ENCODE measurements at regions not wholly inside any gene's neighbourhood (a gene's known extent, or its start where the extent isn't known, plus 50 kb on each side); places are given as distances from the start of the nearest gene placed in this dataset.
"Not testable (repeated sequence)": the region's sequence is repeated elsewhere in the genome, so short reads cannot be mapped to it uniquely, and the experiment has no call there.

DNA sequence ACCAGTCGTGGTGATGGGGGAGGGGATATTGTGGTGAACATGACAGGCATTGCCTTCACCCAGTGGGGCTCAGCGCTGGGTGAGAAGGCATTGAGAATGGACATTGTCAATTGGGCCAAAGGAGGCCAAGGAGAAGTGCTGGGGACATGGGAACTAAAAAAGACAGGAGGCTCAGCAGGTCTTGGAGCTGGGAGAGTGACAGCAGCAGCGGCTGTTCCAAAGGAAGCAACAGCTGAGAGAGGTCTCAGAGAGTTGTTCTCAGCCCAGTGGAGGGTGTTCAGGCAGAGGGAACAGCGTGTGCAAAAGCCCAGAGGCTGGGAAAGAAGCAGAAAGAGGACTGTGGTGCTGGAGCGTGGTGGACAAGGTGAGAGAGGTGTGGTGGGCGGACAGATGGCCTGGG, 56.6 kb upstream of the ASNS start:
- not testable (repeated sequence) for TF ChIP-seq POLR2AphosphoS5 (IDR thresholded peaks at IDR 0.05; ENCODE audit: low read depth); EZH2 (IDR thresholded peaks at IDR 0.05; ENCODE audit: low read depth, unreplicated experiment); ZNF331 (CRISPR knock-in tag; IDR thresholded peaks at IDR 0.05; ENCODE audit: low read depth); JUNB (IDR thresholded peaks at IDR 0.05; ENCODE audit: unreplicated experiment); EZH2phosphoT487 (IDR thresholded peaks at IDR 0.05; ENCODE audit: unreplicated experiment); CREB1 (CRISPR knock-in tag; IDR thresholded peaks at IDR 0.05; ENCODE audit: low read depth); NANOG (IDR thresholded peaks at IDR 0.05; ENCODE audit: borderline replicate concordance); STAT1 (IDR thresholded peaks at IDR 0.05; ENCODE audit: unreplicated experiment); ZNF114 (CRISPR knock-in tag; IDR thresholded peaks at IDR 0.05)
- TF ChIP-seq, protein P1, sequence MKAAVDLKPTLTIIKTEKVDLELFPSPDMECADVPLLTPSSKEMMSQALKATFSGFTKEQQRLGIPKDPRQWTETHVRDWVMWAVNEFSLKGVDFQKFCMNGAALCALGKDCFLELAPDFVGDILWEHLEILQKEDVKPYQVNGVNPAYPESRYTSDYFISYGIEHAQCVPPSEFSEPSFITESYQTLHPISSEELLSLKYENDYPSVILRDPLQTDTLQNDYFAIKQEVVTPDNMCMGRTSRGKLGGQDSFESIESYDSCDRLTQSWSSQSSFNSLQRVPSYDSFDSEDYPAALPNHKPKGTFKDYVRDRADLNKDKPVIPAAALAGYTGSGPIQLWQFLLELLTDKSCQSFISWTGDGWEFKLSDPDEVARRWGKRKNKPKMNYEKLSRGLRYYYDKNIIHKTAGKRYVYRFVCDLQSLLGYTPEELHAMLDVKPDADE (IDR thresholded peaks at IDR 0.05), result not testable (repeated sequence)
- TF ChIP-seq, protein P2, sequence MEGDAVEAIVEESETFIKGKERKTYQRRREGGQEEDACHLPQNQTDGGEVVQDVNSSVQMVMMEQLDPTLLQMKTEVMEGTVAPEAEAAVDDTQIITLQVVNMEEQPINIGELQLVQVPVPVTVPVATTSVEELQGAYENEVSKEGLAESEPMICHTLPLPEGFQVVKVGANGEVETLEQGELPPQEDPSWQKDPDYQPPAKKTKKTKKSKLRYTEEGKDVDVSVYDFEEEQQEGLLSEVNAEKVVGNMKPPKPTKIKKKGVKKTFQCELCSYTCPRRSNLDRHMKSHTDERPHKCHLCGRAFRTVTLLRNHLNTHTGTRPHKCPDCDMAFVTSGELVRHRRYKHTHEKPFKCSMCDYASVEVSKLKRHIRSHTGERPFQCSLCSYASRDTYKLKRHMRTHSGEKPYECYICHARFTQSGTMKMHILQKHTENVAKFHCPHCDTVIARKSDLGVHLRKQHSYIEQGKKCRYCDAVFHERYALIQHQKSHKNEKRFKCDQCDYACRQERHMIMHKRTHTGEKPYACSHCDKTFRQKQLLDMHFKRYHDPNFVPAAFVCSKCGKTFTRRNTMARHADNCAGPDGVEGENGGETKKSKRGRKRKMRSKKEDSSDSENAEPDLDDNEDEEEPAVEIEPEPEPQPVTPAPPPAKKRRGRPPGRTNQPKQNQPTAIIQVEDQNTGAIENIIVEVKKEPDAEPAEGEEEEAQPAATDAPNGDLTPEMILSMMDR (conservative IDR thresholded peaks at IDR 0.05; ENCODE audit: low read depth in 2 of 2), result not testable (repeated sequence)
- TF ChIP-seq, protein P3, sequence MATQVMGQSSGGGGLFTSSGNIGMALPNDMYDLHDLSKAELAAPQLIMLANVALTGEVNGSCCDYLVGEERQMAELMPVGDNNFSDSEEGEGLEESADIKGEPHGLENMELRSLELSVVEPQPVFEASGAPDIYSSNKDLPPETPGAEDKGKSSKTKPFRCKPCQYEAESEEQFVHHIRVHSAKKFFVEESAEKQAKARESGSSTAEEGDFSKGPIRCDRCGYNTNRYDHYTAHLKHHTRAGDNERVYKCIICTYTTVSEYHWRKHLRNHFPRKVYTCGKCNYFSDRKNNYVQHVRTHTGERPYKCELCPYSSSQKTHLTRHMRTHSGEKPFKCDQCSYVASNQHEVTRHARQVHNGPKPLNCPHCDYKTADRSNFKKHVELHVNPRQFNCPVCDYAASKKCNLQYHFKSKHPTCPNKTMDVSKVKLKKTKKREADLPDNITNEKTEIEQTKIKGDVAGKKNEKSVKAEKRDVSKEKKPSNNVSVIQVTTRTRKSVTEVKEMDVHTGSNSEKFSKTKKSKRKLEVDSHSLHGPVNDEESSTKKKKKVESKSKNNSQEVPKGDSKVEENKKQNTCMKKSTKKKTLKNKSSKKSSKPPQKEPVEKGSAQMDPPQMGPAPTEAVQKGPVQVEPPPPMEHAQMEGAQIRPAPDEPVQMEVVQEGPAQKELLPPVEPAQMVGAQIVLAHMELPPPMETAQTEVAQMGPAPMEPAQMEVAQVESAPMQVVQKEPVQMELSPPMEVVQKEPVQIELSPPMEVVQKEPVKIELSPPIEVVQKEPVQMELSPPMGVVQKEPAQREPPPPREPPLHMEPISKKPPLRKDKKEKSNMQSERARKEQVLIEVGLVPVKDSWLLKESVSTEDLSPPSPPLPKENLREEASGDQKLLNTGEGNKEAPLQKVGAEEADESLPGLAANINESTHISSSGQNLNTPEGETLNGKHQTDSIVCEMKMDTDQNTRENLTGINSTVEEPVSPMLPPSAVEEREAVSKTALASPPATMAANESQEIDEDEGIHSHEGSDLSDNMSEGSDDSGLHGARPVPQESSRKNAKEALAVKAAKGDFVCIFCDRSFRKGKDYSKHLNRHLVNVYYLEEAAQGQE (IDR thresholded peaks at IDR 0.05; ENCODE audit: unreplicated experiment), result not testable (repeated sequence)
- TF ChIP-seq, protein P4, sequence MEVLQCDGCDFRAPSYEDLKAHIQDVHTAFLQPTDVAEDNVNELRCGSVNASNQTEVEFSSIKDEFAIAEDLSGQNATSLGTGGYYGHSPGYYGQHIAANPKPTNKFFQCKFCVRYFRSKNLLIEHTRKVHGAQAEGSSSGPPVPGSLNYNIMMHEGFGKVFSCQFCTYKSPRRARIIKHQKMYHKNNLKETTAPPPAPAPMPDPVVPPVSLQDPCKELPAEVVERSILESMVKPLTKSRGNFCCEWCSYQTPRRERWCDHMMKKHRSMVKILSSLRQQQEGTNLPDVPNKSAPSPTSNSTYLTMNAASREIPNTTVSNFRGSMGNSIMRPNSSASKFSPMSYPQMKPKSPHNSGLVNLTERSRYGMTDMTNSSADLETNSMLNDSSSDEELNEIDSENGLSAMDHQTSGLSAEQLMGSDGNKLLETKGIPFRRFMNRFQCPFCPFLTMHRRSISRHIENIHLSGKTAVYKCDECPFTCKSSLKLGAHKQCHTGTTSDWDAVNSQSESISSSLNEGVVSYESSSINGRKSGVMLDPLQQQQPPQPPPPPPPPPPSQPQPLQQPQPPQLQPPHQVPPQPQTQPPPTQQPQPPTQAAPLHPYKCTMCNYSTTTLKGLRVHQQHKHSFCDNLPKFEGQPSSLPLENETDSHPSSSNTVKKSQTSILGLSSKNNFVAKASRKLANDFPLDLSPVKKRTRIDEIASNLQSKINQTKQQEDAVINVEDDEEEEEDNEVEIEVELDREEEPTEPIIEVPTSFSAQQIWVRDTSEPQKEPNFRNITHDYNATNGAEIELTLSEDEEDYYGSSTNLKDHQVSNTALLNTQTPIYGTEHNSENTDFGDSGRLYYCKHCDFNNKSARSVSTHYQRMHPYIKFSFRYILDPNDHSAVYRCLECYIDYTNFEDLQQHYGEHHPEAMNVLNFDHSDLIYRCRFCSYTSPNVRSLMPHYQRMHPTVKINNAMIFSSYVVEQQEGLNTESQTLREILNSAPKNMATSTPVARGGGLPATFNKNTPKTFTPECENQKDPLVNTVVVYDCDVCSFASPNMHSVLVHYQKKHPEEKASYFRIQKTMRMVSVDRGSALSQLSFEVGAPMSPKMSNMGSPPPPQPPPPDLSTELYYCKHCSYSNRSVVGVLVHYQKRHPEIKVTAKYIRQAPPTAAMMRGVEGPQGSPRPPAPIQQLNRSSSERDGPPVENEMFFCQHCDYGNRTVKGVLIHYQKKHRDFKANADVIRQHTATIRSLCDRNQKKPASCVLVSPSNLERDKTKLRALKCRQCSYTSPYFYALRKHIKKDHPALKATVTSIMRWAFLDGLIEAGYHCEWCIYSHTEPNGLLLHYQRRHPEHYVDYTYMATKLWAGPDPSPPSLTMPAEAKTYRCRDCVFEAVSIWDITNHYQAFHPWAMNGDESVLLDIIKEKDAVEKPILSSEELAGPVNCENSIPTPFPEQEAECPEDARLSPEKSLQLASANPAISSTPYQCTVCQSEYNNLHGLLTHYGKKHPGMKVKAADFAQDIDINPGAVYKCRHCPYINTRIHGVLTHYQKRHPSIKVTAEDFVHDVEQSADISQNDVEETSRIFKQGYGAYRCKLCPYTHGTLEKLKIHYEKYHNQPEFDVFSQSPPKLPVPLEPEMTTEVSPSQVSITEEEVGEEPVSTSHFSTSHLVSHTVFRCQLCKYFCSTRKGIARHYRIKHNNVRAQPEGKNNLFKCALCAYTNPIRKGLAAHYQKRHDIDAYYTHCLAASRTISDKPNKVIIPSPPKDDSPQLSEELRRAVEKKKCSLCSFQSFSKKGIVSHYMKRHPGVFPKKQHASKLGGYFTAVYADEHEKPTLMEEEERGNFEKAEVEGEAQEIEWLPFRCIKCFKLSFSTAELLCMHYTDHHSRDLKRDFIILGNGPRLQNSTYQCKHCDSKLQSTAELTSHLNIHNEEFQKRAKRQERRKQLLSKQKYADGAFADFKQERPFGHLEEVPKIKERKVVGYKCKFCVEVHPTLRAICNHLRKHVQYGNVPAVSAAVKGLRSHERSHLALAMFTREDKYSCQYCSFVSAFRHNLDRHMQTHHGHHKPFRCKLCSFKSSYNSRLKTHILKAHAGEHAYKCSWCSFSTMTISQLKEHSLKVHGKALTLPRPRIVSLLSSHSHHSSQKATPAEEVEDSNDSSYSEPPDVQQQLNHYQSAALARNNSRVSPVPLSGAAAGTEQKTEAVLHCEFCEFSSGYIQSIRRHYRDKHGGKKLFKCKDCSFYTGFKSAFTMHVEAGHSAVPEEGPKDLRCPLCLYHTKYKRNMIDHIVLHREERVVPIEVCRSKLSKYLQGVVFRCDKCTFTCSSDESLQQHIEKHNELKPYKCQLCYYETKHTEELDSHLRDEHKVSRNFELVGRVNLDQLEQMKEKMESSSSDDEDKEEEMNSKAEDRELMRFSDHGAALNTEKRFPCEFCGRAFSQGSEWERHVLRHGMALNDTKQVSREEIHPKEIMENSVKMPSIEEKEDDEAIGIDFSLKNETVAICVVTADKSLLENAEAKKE (CRISPR knock-in tag; IDR thresholded peaks at IDR 0.05), result not testable (repeated sequence)
